LNCAP (cell line): ENCODE measurements at regions not wholly inside any gene's neighbourhood (a gene's known extent, or its start where the extent isn't known, plus 50 kb on each side); places are given as distances from the start of the nearest gene placed in this dataset.

Source experiments
- TF ChIP-seq, protein P1 (sequence below): fragments of 450-650 bp; IDR thresholded peaks from 2 replicates; pipeline ENCODE4 v1.5.1; 2017; ENCODE audit warnings: mild to moderate bottlenecking

DNA sequence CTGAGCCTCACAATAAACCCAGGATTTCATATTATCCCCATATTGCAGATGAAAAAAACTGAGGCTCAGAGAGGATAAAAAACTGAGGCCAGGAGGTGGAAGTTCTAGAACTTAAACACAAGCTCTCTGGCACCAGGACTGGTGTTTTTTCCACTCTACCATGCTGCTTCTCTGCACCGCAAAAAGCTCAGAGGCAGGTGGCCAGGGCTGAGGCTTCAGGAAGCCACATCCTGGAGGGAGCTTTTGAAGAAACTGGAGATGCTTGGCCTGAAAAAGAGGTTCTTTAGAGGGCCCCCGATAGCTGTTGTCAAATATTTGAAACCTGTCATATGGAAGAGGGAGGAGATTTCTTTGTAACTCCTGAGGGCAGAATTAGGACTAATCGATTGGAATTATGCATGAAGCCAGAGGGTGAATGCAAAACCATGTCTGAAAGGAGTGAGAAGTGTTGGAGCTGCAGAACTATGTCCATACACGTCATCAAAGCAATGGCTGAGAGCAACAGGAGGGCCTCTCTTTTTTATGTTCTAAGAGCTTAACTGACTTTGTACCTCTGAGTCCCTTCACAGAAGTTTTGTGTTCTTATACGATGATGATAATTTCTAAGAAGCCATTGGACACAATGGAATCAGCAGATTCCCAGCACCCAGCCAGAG lies 448.6 kb downstream of the FUT8 start:
- TF ChIP-seq, protein P1, sequence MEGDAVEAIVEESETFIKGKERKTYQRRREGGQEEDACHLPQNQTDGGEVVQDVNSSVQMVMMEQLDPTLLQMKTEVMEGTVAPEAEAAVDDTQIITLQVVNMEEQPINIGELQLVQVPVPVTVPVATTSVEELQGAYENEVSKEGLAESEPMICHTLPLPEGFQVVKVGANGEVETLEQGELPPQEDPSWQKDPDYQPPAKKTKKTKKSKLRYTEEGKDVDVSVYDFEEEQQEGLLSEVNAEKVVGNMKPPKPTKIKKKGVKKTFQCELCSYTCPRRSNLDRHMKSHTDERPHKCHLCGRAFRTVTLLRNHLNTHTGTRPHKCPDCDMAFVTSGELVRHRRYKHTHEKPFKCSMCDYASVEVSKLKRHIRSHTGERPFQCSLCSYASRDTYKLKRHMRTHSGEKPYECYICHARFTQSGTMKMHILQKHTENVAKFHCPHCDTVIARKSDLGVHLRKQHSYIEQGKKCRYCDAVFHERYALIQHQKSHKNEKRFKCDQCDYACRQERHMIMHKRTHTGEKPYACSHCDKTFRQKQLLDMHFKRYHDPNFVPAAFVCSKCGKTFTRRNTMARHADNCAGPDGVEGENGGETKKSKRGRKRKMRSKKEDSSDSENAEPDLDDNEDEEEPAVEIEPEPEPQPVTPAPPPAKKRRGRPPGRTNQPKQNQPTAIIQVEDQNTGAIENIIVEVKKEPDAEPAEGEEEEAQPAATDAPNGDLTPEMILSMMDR: no peak

DNA sequence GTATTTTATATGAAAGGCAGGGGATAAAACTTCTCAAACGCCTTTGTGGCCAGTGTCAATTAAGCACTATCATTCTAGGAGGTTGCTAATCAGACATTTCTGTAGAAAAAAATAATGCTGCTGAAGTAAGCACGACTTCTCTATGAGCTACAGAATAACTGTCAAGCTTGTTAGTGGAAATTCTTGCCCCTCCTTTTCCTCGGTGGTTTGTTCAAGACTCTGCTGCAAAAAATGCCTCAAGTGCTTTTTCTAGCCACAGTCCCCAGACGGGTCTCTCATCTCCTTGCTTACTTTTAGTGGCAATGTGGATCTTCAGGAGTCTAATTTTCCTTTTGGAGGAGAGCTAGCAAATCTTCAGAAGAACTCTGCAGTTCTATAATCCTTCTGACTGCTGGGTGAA lies 452.0 kb downstream of the FUT8 start:
- TF ChIP-seq, protein P1: no peak

DNA sequence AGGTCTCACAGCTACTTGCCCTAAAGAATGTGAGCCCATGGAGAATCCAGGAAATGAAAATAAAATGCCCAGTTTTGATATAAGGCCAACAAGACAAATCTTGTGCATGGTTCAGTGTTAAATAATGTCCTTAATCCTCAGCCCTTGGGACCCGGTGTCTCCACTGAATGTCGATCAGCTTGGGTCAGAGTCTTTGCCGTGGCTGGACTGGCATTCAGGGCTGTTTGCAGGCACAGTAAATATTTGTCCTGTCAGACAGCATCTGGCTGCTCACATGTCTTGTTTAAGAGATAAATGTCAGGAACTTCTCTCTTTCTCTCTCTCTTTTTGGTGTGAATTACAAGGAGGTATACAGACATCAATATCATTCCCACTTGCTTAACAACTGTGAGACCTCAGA lies 452.5 kb downstream of the FUT8 start:
- TF ChIP-seq, protein P1: no peak

DNA sequence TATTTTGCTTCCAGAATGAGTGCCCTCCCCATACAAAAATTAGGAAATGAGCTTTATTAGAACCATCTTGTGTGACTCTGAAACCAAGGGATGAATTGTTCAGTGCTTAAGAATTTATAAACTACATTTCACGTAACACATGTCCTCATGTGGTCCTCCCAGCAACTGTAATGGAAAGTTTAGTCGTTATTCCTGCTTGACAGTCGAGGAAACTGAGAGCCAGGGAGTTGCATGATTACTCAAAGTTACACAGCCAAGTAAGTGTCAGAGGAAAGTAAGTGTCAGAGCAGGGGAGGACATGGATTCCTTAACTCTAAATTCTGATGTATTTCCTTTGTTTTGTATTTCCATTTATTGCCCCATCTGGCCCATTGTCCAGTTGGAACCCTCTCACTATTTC lies 453.9 kb downstream of the FUT8 start:
- TF ChIP-seq, protein P1: no peak

DNA sequence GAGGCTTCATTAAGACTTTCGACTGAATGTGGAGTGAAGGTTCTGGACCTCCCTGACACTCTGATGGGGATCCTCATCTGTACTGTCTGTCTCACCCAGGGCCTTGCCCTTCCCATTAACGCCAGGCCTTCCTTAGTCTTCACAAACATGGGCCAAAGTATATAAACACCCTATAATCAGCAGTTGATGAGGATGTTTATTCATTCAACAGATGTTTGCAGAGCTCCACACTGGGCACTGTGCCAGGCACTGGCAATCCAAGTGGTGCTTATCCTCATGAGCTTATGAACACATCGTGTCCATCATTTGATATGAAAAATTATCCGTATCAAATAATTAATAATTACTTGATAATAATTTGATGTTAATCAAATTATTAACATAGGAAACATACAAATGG lies 454.4 kb downstream of the FUT8 start:
- TF ChIP-seq, protein P1: no peak

DNA sequence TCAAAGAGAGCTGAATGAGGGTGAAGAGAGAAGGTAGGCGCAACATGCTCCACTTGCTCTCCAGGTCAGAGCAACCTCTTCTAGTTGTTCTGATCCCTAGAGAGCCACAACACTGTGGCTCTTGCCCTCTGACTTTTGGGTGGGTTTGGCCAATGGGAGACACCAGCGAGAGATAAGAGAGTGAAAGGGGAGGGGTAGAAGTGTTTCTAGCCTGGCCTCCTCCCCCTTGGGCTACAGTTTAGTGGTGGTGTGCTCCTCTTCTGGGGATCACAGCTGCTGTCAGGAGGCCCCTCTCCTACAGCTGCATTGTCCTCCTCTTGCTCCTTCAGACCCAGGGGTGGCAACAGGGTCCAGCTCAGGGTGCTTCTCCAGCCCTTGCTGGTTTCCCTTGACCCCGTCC lies 454.8 kb downstream of the FUT8 start:
- TF ChIP-seq, protein P1: no peak

DNA sequence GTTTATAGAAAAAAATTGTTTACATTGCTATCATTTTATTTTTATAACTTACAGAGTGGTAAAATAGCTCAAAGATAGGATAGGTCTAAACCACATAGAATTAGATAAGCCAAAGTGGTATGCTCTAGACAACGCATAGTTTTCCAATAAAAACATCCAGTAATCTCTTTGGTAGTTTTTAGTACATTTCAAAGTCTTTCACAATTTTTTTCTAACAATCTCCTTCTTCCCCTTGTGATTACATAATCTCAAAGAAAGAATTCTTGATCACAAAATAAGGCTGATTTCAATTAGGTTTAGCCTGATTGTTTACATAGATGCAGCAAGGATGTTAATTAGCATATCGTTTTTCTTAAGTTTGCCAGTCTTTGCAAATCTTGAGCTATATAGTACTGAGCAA lies 460.0 kb downstream of the FUT8 start:
- TF ChIP-seq, protein P1: no peak

DNA sequence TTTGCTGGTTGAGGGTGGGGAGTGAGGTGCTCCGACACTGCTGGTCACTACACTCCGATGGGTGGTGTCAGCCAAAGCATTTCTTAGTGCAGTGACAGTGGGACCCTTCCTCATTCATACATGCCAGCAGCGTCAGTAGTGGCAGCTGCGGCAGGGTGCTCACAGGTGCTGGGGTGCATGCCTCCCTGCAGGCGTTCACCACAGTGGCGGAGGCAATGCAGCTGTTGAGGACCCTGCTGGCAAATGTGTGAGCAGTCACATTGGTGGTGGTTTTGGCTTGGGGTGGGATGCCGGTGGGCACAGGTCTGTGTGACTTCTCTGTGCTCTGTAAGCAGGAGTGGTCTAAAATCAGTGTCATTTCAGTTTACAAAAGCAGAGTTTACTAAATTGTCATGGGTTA lies 464.6 kb downstream of the FUT8 start:
- TF ChIP-seq, protein P1: no peak
